Activated CD8-positive, alpha-beta memory T cell treated with anti-CD3 and anti-CD28 coated beads, Interleukin-2, amount 50 U/mL, for 24 hours (primary cell): ENCODE measurements at regions not wholly inside any gene's neighbourhood (a gene's known extent, or its start where the extent isn't known, plus 50 kb on each side); places are given as distances from the start of the nearest gene placed in this dataset.
A peak's percentile ranks its signal among the peaks of the same experiment; 100 is the strongest.
"Not testable (repeated sequence)": the region's sequence is repeated elsewhere in the genome, so short reads cannot be mapped to it uniquely, and the experiment has no call there.

Experiments
- DNase-seq: peaks from one replicate; pipeline ENCODE4 v3.0.0-alpha.2; 2020; ENCODE audit errors: extremely low read depth

DNA sequence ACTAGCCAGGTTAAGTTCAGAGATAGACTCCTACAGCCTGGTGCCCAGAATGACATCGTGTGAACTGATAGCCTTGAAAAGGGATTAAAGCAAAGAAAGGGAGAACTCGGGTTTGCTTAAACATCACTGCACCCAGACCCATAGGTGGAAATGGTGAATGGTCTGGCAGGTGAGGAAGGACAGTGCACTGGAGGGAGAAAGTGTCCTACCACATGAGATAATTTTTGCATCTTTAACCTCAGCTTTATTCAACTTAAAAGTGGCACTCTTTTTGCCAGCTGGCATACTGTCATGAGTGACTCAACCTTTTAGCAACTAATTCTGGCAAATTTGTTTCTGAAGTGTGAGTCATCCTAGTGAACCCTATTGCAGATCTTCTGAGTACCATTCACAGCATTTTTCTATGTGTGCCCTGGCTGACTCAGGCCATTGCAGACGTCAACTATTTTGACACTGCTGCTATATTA lies 53.0 kb upstream of the DAPP1 start:
- DNase-seq = peak; percentile 0

DNA sequence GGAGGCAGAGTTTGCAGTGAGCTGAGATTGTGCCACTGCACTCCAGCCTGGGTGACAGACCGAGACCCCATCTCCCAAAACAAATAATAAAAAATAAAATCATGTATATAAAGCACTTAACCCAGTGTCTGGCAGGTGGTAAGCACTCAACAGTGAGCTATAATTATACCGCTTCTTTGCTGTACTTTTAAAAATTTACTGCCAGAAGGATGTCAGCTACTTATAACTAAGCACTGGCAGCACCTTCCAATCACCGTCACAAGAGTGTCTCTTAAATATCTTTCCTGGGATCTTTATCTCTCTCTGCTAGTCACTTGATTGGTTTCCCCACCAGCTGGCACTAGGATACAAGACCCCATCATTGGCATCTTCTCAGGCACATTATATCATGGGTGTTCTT lies 53.9 kb upstream of the DAPP1 start:
- no peak for DNase-seq

DNA sequence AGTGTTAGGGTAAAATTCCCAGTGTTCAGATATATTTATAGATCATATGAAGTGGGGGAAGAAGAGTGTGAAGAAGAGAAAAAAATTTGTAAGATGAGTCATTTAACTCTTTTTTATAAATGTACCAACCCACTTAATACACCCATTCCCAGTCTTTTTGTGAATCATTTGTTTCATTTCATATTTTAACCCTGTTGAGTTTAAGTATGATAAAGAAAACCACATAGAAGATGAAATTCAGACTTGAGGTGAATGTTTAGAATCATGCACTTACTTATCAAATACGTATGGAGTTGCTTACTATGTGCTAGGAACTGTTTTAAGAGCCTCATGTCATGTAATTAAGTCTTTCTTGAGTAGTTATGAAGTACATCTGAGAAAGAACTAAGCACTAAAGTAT lies 56.6 kb upstream of the DAPP1 start:
- no peak for DNase-seq

DNA sequence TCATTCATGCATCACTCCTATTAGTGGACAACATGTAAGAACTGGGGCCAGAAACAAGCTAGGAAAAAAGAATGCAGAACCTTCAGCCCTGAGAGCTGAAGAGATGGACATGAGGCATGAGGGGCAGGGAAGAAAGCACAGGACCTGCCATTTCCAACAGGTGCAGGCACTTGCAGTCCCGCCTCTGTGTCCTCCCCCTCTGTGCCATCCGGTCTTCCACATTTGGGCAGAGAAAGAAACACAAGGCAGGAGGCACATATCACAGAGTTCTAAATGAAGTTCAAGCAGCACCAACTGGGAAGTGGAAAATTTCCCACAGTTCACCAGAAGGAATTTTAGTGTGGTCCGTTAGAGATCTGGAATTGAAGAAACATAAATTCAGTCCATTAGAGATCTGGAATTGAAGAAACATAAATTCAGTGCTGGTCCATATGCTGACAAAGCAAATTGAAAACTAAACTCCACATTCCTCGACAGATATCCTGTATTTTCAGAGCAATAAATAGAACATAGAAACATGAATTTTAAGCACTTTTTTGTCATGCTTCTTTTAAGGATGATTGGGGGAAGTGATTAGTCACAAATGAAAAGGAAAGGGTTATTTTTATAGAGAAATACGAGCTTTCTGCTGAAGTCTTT lies 57.2 kb upstream of the DAPP1 start:
- DNase-seq = no peak

DNA sequence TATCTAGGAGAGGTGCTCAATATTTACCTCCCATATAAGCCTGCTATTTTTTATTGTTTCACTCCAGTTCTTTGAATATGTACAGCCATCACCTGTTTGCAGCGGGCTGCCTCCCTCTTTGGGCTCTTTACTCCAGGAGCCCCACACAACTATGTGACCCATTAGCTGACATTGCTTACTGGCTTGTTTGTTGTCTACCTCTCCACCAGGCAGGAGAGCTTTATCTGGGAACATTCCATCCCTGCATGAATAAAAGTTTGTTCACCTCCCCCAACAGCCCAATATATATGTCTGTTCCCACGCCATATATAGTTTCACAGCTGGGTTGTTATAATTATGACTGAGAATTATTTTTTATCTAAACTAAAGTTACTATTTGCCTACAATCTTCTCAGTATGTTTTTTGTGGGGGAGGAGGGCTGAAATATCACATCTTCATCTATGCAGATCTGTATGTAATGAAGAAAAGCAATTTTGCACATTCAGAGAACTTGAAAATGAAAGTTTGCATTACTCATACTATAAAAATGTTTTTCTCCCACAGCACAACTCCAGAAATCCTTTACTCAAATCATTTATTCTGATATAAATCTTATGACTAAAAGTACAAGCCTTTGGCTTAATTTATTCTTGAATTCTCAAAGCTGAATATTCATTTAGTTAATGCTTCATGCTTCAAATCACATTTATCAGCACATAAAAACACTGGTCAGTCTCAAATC lies 61.2 kb upstream of the DAPP1 start:
- DNase-seq = no peak

DNA sequence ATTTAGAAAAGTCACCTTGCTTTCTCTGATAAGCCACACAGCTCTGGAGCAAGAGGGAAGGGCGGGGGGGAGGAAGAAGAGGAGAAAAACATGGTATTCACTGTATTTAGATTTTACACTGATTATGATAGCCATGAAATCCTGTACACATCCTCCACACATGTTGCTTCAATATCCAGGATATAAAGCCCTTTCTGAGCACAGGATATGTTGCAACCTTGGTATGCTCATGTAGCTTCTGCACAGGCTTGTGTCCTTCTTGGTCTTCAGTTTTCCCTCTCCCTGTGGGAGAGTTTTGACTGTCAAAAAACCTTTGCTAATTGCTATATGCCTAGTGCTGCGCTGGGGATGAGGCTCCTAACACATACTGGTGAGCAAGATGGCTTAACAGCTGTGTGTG lies 61.9 kb upstream of the DAPP1 start:
- no peak for DNase-seq

DNA sequence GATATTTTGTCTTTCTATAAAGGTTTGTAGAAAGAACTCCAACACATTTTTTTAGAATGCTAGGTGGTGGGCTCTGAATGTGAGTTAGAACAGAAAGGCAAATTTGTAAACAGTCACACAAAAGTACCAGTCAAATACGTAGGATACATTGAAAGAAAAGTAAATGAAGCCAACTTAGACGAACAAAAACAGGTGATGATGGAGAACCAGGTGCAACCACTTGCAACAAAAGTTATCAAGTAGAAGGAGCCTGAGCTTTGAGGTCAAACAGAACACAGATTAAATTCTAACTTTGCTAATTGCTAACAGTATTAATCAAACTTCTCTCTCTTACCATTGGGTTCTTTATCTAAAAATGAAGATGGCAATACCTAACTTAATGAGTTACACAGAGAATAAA lies 62.7 kb upstream of the DAPP1 start:
- DNase-seq = no peak

DNA sequence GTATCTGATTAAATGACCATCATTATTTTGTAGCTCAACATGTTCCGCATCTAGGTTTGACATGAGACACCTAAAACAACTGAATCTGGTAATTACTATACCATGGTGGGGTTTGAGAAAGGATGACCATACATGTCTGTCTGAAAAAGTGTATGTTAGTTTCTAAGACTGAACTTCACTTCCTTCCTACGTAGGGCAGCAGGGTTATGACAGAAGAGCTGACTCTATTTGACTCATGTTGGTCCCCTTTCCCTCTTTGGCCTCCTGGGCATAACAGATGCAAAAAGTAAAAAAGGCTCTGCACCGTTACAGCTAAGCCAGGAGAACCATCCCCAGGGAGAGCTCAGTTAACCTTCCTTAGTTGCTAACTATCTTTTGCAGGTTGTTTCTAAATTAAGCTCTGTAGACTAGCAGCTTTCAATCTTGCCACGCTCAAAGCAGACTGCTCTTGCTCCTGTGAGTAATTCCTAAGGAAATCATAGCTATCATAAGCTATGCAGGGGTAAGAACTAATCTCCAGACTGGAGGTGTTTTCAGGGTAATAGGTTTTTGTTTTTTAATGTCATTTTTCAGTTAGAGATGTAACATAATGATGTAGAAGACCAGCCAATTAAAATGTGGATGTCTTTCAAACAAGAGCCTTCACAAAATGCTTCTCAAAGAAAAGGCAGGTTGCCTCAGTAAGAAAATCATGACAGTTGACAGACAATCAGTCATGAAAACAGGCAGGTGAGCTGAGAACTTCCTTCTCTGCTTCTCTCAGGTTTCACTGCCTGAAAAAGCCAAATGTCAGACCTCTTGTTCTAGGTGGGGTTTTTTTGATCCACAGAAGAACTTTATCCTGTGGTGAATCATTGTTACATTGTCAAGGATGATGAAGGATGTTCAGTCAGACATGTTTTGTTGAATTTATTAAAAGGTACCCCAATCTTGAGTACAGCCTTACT lies 66.9 kb upstream of the DAPP1 start:
- DNase-seq = no peak

DNA sequence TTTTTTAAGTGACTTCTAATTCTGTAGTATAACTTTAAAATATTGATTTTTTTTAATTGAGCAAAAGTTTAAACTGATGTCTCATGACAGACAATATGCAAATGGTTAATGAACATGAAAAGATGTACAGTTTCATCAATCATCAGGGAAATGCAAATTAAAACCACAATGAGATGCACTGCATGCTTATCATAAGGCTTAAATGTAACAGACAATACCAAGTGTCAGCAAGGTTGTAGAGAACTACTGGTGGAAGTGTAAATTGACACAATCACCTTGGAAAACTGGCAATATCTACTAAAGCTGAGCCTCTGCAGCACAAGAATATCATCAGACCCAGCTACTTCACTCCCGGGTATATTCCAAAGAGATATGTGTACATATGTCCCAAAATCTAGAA lies 70.2 kb upstream of the DAPP1 start:
- DNase-seq = no peak

DNA sequence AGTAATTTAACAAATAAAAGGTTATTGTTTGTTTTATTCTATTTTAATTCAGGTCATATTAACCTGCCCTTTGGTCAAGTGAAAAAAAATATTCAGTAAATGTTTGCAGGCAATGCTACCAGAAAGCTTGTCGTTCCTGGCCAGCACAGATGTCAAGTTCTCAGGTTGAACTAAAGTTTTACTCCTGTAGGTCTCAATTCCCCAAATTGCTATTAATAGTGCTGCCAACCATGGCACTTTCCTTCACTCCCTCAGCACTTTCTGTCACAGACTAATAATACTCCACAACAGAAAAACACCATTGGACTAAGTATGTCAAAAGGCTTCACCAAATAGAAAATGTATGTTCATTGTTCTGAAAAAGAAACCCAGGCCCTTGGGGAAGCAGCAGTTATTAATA lies 79.2 kb upstream of the C4orf54 start:
- DNase-seq = no peak

DNA sequence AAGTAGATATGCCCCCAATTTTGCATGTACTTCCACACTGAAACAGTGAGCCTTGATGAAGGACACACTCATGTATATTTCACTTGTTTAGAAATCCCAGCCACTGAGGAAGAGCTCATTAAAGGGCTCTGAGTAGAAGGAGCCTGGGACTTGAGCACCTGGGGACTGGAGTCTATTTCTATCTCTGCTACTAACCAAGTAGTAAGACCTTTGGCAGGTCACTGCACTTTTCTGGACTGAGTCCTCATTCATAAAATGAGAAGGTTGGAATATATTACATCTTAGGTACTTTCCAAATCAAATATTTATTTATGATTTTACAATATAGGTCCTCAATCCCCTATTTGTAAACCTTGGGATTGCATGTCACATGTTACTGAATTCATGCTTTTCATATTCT lies 78.2 kb upstream of the C4orf54 start:
- no peak for DNase-seq

DNA sequence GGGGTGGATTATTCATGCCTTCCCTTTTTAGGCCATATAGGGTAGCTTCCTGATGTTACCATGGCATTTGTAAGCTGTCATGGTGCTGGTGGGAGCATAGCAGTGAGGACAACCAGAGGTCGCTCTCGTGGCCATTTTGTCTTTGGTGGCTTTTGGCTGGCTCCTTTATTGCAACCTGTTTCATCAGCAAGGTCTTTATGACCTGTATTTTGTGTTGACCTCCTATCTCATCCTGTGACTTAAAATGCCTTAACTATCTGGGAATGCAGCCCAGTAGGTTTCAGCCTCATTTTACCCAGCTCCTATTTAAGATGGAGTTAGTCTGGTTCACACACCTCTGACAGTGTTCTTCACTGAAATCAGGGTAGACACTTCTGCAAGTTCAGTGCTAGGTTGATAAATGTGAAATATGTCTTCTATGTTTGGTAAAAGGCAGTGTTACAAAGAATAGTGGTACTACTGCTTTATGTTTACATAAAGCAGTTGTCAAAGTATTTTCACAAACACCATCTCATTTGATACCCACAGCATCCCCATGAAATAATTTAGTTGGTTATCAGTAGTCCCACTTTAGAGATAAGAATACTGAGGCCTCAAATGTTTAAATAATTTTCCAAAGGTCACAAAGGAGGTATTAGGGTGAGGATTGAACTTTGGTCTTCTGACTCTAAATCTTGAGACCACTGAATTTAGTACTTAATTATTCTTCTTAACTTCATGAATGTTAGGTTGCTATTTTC lies 77.1 kb upstream of the C4orf54 start:
- DNase-seq = no peak

DNA sequence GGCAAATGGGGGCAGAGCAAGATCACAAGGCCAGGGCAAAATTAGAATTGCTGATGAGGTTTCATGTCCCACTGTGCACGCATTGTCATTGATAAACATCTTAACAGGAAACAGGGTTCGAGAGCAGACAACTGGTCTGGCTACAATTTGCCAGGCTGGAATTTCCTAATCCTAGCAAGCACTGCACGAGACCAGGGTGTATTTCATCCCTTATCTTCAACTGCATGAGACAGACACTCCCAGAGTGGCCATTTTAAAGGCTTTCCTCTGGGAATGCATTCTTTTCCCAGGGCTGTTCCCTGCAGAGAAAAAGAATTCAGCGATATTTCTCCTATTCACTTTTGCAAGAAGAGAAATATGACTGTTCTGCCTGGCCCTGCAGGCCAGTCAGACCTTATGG lies 75.8 kb upstream of the C4orf54 start:
- not testable (repeated sequence) for DNase-seq

DNA sequence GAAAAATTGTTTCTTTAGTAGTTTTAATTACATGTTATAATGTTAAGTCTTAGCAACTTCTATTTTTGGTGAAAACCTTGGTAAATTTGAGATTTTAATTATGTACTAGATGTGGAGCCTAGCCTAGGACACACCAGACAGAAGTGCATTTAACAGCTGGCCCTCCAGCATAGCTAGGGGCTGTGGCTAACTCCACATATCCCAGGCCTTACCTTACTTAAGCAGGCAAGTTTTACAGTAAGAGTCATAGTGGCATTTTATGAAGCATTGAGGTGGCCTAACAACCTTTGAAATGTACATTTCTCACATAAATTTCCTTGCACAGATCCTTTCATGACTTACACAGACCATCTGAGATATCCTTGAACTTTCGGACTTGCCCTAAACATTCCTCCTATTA lies 71.6 kb upstream of the C4orf54 start:
- DNase-seq = no peak

DNA sequence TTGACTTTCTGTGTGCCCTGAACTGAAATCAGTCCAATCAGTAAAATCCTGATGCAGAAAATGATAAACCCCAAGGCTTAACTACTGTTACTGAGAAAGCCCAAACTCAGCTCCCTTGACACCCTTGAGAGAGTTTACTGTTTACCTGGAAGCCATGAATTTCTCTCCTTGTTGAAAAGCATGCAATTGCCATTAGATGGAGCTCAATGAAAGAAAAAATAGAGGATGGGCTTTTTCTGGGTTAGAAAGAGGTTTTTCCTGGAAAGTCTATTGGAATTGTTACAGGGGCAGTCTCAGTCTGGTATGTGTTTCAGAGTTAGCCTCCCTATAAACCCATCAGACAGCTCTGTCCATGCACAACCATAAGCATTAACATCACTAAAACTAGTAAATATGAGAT lies 66.4 kb upstream of the C4orf54 start:
- DNase-seq = no peak

DNA sequence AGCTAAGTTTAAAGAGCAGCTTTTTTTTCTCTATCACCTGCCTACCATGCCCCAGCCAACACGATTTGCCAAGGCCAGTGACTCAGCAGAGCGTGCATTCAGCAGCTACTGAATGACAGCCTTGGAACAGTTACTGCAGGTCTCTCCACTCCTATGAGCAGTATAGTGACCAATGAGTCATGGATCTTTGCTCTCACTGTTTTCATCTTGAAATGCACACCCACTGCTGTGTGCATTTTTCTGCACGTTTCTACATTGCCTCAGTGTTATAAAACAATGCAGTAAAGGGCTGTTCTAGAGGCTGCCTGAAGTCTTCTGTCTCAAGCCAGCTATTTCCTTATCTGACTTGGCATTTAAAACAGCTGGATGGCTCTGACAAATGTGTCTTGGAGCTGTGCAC lies 66.0 kb upstream of the C4orf54 start:
- DNase-seq = no peak

DNA sequence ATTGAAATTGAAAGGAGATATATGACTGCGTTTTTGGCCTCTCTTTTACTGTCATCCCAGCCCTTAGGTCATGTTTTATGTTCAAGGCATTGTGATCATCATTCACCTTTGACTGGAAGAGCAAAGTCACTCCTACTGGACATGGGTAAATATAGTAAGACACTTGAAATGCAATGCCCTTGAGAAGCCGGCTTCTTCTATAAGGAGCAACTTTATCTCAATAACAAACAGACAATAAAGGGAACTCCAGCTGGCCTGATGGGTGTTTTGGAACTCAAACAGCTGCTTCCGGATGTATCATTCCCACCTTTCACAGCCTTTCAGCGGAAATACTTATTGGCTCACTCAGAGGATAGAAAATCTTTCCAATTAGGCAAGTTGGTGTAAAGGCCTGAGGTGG lies 65.1 kb upstream of the C4orf54 start:
- DNase-seq = no peak

DNA sequence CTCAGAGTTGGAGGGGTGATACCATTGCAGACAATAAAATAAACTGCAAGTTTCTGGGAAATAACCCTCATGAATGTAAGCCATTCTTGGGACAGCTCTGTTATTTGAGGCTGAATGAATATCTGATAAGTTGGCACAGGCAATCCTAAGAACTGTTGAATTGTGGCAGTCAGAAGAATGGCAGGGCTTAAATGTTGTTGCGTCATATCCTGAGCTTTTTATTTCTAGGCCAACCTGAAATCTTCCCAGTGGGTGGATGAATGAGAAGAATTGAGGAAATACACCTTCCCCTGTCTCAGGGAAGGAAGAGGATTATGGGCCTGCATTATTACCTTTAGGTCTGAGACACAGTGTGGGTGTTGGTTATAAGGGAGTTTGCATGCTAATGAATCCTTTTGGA lies 64.4 kb upstream of the C4orf54 start:
- DNase-seq = no peak

DNA sequence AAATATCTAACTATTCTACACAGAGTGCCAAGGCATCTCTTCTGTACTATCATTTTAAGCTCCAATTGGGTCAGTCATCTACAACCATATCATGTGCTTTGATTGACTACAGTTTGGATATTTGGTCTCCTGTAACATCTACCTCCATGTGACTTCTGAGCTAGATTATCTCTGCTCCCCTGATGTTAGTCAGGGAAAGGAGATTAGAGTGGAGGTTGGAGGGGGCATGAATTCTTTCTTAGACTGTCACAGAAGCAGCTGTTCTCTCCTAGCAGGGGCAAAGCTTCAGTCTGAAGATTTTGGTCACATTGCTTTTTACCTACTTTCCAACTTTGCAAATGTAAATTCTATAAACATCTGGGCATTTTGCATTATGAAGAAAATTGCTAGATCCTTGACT lies 62.6 kb upstream of the C4orf54 start:
- no peak for DNase-seq

DNA sequence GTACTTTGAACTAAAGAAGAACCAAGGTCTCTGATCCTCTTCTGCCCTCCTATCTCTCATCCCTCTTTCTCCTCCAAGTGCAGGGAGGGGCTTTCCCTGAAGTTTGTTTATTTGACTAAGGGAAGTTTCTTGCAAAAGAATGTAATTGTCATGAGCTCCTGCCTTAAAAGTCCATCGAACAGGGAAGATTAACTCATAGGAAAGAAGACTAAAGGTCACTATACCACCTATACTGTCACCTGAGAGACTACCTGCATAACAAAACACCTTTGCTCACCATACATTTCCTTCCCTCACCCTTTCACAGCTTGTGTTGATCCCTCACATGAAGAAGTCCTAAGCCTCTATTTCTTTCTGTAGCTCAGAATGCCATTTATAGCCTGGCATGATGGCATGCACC lies 59.4 kb upstream of the C4orf54 start:
- no peak for DNase-seq

DNA sequence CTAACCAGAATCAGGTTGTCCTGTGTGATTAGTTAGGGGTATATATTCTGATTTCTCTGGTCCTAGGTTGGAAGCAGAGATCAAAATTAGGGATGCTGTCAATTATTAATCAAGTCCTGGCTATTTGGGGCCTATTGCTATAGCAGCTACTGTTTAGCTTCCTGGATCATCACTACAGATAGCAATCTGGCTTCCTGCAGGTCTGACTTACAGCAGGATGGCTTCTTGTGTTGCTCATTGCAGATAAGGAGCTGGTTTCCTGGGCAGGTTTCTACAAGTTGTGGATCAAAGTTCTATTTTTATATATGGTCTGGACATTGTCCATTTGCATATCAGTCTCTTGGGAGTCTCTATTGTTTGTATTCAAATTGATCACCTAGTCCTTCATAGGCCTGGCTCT lies 57.7 kb upstream of the C4orf54 start:
- DNase-seq = no peak

DNA sequence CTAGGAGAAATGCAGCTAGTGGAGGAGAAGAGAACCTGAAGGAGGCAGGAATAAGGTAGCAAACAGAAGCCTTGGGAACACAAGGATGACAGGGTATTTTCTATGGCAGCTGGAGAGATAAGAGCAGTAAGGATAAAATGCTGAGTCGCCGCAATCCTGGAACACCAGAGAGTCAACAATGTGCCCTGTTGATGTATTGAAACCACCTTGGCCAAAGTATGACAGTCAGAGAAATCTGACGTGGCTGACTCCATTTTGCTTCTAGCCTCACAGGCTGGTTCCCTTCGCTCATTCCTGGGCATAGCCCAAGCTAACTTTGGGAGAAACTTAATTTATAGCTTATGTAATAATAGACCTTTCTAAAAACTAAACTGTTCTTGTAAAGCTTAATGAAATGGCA lies 56.6 kb upstream of the C4orf54 start:
- DNase-seq = no peak
